ENCODE measurements at regions not wholly inside any gene's neighbourhood (a gene's known extent, or its start where the extent isn't known, plus 50 kb on each side); places are given as distances from the start of the nearest gene placed in this dataset.

GRCh38 chr6:8218861-8219260 lies 116.5 kb upstream of the EEF1E1 start:
- Histone ChIP-seq H2AFZ (ENCODE audit: low read length) (peak overlapping the region; percentile 32), H3K27ac (ENCODE audit: low read depth, low read length) (no peak overlapping the region)

GRCh38 chr6:8215631-8216030 lies 113.3 kb upstream of the EEF1E1 start:
- no peak overlapping the region for H3K4me3 ChIP-seq (ENCODE audit: insufficient read depth, low read length)
- H3K4me2 ChIP-seq (ENCODE audit: insufficient read depth, low read length), result no peak overlapping the region
- peak; percentile 82 for DNase-seq (ENCODE audit: insufficient read length, low spot score, missing footprints)
- H3K4me1 ChIP-seq (ENCODE audit: insufficient read depth, low read length), result peaks cover 19% of the 10 kb centered on the region
- no peaks in the 10 kb centered on the region for H3K9me3 ChIP-seq (ENCODE audit: low read depth, low read length)
- no peaks in the 10 kb centered on the region for H3K36me3 ChIP-seq (ENCODE audit: insufficient read depth, low read length)
- H3K27ac ChIP-seq (ENCODE audit: low read depth, low read length), result no peak overlapping the region
- no peaks in the 10 kb centered on the region for H3K27me3 ChIP-seq (ENCODE audit: insufficient read depth, low read length)
- peak overlapping the region; percentile 71 for H2AFZ ChIP-seq (ENCODE audit: low read length)
- TF ChIP-seq CTCF (IDR thresholded peaks at IDR 0.05; ENCODE audit: extremely low read depth, low read depth, low read length), result no peak
- no peaks in the 10 kb centered on the region for H4K20me1 ChIP-seq (ENCODE audit: insufficient read depth, low read length)
- no peaks in the 10 kb centered on the region for H3K79me2 ChIP-seq (ENCODE audit: insufficient read depth, low read length)

More at GRCh38 chr6:8218861-8219260, 116.5 kb upstream of the EEF1E1 start:
- H3K9me3 ChIP-seq (ENCODE audit: low read depth, low read length), result no peaks in the 10 kb centered on the region
- no peaks in the 10 kb centered on the region for H3K79me2 ChIP-seq (ENCODE audit: insufficient read depth, low read length)
- TF ChIP-seq CTCF (IDR thresholded peaks at IDR 0.05; ENCODE audit: extremely low read depth, low read depth, low read length), result no peak
- no peak overlapping the region for H3K4me3 ChIP-seq (ENCODE audit: insufficient read depth, low read length)
- no peaks in the 10 kb centered on the region for H3K27me3 ChIP-seq (ENCODE audit: insufficient read depth, low read length)
- peaks cover 19% of the 10 kb centered on the region for H3K4me1 ChIP-seq (ENCODE audit: insufficient read depth, low read length)
- peak overlapping the region; percentile 56 for H3K4me2 ChIP-seq (ENCODE audit: insufficient read depth, low read length)
- no peaks in the 10 kb centered on the region for H3K36me3 ChIP-seq (ENCODE audit: insufficient read depth, low read length)
- DNase-seq (ENCODE audit: insufficient read length, low spot score, missing footprints), result no peak
- H4K20me1 ChIP-seq (ENCODE audit: insufficient read depth, low read length), result no peaks in the 10 kb centered on the region

DNA sequence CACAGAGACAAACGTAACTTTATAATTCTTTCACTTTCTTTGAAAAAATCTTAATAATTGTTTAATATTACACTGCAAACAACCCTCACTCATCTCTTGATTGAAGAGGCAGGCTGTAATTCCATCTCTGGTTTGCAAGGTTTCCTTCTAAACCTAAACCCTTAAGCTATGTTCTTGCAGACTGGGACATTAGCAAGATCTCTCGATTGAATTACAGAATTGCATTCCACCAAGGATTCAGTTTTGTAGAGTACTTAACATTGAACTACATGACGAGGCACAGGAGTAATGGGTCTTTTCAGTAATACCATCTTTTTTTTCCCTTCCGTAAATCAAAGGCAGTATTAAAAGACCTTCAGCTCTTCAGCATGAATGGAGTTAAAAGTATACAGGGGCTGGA lies 111.6 kb upstream of the EEF1E1 start:
- H3K9me3 ChIP-seq (ENCODE audit: low read depth, low read length), result no peaks in the 10 kb centered on the region
- no peak overlapping the region for H3K4me2 ChIP-seq (ENCODE audit: insufficient read depth, low read length)
- H3K79me2 ChIP-seq (ENCODE audit: insufficient read depth, low read length), result no peaks in the 10 kb centered on the region
- no peak overlapping the region for H2AFZ ChIP-seq (ENCODE audit: low read length)
- H3K36me3 ChIP-seq (ENCODE audit: insufficient read depth, low read length), result no peaks in the 10 kb centered on the region
- H3K27me3 ChIP-seq (ENCODE audit: insufficient read depth, low read length), result no peaks in the 10 kb centered on the region
- DNase-seq (ENCODE audit: insufficient read length, low spot score, missing footprints), result no peak
- H3K27ac ChIP-seq (ENCODE audit: low read depth, low read length), result no peak overlapping the region
- no peak overlapping the region for H3K4me3 ChIP-seq (ENCODE audit: insufficient read depth, low read length)
- no peak for TF ChIP-seq CTCF (IDR thresholded peaks at IDR 0.05; ENCODE audit: extremely low read depth, low read depth, low read length)
- H3K4me1 ChIP-seq (ENCODE audit: insufficient read depth, low read length), result peaks cover 17% of the 10 kb centered on the region
- H4K20me1 ChIP-seq (ENCODE audit: insufficient read depth, low read length), result no peaks in the 10 kb centered on the region

- no peak overlapping the region for H3K4me3 ChIP-seq (ENCODE audit: insufficient read depth, low read length)
- H3K9me3 ChIP-seq (ENCODE audit: low read depth, low read length), result no peaks in the 10 kb centered on the region
- no peak for TF ChIP-seq CTCF (IDR thresholded peaks at IDR 0.05; ENCODE audit: extremely low read depth, low read depth, low read length)
- H3K27me3 ChIP-seq (ENCODE audit: insufficient read depth, low read length), result no peaks in the 10 kb centered on the region
- no peak overlapping the region for H3K4me2 ChIP-seq (ENCODE audit: insufficient read depth, low read length)
- H3K27ac ChIP-seq (ENCODE audit: low read depth, low read length), result no peak overlapping the region
- no peak overlapping the region for H2AFZ ChIP-seq (ENCODE audit: low read length)
- DNase-seq (ENCODE audit: insufficient read length, low spot score, missing footprints), result no peak
- H3K36me3 ChIP-seq (ENCODE audit: insufficient read depth, low read length), result no peaks in the 10 kb centered on the region
- H4K20me1 ChIP-seq (ENCODE audit: insufficient read depth, low read length), result no peaks in the 10 kb centered on the region
- H3K79me2 ChIP-seq (ENCODE audit: insufficient read depth, low read length), result no peaks in the 10 kb centered on the region
- H3K4me1 ChIP-seq (ENCODE audit: insufficient read depth, low read length), result peaks cover 9% of the 10 kb centered on the region
Measured at GRCh38 chr6:8212720-8213434, 110.5 kb upstream of the EEF1E1 start.

Measured in osteoblast (primary cell).